Raji (cell line): ENCODE measurements at regions not wholly inside any gene's neighbourhood (a gene's known extent, or its start where the extent isn't known, plus 50 kb on each side); places are given as distances from the start of the nearest gene placed in this dataset.

Experiments used
- POLR2A ChIP-seq: IDR thresholded peaks from 2 replicates; pipeline ENCODE4 v1.6.1; 2011; ENCODE audit warnings: low read depth, low read length, control low read depth; ENCODE audit not compliant: insufficient read depth

DNA sequence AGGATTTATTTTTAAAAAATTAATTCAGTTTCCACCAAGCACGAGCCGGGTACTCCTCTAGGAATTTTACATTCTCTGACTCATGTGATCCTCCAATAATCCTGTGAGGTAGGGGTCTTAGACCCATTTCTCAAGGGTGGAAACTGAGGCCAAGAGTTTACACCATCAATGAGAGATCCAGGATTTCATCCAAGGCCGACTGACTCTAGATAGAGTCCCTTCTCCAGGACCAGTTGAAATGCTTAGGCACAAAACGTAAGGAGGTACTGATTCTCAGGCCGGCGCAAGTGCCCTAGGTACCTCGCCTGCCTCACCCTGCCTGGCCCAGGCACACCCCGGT, 95.7 kb upstream of the DUSP5 start:
- TF ChIP-seq POLR2A: no peak

GRCh38 chr10:110403593-110403992, 94.1 kb upstream of the DUSP5 start:
- no peak for TF ChIP-seq POLR2A

- no peak for TF ChIP-seq POLR2A
Measured at GRCh38 chr10:110404413-110404812, 93.3 kb upstream of the DUSP5 start.

DNA sequence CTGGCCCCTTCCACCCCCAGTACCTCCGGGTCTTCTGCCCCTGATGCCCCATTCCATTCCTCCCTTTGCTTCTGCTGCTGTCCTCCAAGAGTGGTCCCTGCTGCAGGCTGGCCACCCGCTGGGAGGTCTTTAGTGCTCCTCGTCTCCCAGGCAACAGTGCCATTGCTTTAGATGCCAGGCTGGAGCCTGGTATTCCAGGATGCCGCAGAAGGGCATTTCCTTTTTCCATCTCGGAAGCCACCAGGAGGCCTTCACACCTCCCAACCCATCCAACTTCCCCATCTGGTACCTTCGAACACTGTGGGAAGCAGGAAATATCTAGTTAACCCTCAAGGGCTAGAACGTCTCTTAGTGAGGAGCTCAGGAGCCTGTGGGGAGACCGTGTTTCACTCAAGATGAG, 92.9 kb upstream of the DUSP5 start:
- no peak for TF ChIP-seq POLR2A

GRCh38 chr10:110405380-110405779, 92.3 kb upstream of the DUSP5 start:
- no peak for TF ChIP-seq POLR2A

DNA sequence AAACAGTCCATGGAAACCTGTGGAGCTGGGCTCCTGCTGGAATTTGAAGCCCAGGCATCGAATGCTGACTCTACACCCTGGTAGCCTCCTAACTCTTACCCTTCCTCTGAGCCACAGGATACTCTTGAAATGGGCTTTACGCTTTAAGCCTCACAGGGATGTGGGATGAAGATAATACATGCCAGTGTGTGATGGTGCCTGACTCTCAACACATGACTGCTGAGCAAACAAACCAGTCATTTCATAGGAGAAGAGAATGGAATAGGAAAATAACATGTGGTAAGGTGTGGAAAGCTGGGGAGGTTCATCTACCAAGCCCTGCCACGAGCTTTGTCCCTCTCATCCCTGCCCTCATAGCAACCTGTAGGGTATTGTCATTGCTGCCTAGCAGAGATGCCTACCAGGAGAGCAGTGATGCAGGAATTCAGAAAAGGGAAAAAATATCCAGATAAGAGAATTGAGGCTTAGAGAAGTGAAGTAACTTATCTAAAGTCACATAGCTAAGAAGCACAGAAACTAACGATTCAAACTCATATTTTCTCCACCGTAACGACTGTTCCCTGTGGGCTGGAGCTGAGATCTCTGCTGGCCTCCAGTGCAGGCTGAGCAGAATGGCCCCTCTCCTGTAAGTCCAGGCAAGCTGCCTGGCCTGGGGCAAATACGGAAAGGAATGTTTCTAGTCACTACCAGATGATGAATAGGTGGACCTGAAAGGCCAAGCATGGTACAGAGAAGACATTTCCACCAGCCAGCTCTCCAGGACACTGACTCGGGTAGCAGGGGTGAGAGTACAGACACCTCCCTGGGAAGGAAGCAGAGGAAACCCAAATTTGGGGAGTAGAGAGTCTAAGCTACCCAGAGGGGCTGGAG, 90.2 kb upstream of the DUSP5 start:
- no peak for TF ChIP-seq POLR2A

- 0 out of 2 replicates have a peak, but pooled peaks have one; percentile 14 for TF ChIP-seq POLR2A
Measured at GRCh38 chr10:110408203-110408871, 89.4 kb upstream of the DUSP5 start.

- TF ChIP-seq POLR2A: no peak
Measured at GRCh38 chr10:110408943-110409342, 88.8 kb upstream of the DUSP5 start.

DNA sequence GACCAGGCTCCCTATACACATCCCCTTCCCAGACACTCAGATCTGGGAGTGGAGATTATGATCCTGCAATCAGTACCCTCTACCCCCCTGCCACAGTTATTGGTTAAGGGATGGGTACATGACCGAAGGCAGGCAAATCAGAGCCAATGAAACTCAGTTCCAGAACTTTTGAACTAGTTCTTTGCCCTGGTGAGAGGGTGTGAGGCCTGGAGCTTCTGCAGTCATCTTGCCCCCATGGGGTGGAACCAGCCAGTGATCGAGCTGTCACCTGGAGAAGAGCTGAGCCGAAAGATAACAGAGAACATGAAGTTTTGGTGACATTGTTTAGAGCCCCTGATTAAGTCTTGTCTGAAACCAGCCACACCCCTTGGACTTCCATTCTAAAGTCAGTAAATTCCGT, 88.2 kb upstream of the DUSP5 start:
- TF ChIP-seq POLR2A: no peak

DNA sequence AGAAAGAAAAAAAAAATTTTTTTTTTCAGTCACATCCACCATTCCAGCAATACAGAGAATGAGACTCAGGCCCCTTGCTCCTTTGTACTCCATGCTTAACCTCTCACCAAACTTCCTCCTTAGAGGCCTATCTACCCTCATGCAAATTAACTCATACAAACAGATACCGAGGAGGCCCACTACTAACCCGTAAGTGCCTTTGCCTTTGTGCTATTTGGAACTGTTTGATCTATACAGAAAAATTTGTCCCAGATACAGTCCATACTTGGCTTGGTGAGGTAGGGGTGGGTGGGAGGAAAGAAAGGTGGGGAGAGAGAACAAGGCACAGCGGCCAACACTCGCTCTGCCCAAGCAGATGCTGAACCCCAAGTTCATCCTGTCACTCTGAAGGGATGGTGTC, 87.8 kb upstream of the DUSP5 start:
- peak; percentile 23 for TF ChIP-seq POLR2A

GRCh38 chr10:110410329-110411046, 87.2 kb upstream of the DUSP5 start:
- no peak; the same call in none of the 2 replicates for TF ChIP-seq POLR2A

DNA sequence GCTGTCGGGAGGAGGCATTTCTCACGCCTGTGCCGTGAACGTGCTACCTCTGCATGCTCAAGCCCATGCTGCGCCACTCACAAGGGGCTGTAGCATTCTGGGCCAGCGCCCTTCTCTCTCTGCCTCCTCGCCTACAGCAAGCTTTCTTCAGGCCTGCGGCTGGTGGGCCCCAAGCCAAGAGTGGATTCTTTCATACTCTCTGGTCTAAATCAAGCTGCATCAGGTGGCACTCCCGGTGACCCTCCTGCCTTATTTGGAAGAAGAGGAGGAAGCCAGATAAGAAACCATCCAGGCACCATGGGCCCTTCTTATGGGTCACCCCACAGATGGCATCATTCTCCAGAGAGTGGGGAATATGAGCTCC, 86.7 kb upstream of the DUSP5 start:
- TF ChIP-seq POLR2A: no peak

DNA sequence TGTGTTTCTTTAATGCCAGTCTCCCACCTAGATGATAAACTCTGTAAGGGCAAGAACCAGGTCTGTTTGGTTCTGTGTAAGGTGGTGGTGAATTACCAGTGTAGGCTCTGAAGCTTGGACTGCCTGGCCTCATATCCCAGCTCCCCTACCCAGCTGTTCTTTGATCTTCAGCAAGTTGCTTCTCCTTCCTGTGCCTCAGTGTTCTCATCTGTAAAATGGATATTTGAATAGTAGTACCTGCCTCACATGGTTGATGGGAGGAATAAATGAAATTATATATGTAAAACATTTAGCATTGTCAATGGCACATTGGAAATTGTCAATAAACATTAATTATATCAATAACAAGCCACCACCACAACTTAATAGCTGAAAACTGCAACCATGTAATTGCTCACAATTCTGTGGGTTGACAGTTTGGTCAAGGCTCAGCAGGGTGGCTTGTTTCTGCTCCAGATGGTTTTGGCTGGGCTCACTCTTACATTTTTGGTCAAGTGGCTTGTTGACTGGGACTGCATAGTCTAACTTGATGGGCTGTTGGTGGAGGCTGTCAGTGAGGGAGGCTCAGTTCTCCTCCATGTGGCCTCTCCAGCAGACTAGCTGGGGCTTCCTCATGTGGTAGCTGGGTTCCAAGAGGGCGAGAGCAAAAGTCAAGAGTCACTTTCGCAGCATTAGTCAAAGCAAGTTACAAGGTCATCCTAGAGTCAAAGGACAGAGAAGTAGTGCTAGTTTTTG, 84.5 kb upstream of the DUSP5 start:
- TF ChIP-seq POLR2A: no peak

DNA sequence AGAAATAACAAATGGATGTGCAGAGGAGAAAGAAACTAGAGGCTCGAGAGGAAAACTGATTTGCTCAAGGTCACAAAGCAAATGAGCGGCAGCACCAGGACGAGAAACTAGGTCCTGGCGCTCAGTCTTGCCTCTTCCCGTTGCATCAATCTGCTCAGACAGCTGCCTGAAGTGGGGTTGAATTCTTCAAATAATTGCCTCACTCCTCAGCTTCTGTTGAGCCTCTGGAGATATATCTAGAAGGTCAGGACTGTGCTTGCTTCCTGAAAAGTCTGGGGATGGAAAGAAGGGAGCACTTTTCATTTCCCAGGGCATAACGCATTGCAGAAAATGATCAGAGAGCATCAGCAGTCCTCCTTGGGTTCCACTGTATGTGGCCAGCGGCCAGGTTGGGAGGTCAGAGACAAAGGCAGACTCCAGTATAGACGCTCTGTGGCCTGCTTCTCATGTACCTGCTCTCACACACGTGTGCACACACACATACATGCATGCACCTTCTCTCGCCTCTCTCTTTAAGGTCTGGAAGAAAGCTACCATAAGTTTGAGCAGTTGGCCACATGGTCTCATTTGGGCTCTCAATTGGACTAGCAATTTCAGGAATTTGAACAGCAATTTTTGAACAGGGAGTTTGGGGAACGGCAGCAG, 83.7 kb upstream of the DUSP5 start:
- TF ChIP-seq POLR2A: no peak
